Esophagus muscularis mucosa (tissue), 3 donors: ENCODE measurements at regions not wholly inside any gene's neighbourhood (a gene's known extent, or its start where the extent isn't known, plus 50 kb on each side); places are given as distances from the start of the nearest gene placed in this dataset.

Experiments
- POLR2A ChIP-seq: fragments of 450-650 bp; IDR thresholded peaks from one replicate; pipeline ENCODE4 v1.6.1; 2017; ENCODE audit warnings: antibody characterized with exemption, moderate library complexity, mild to moderate bottlenecking, low read depth
- POLR2AphosphoS5 ChIP-seq, 2 donors: sonication (generic); formaldehyde crosslinking; IDR thresholded peaks; one replicate each; pipeline ENCODE4 v1.6.1; 2017; ENCODE audit warnings: antibody characterized with exemption in 2 of 2
- TF ChIP-seq, protein P1 (sequence below), 3 experiments: fragments of 200-600 bp in 2 of 3; fragments of 450-650 bp in 1 of 3; sonication (generic) in 2 of 3; IDR thresholded peaks; one replicate each; pipeline ENCODE4 v1.5.1; 2017 to 2019; ENCODE audit warnings: antibody characterized with exemption in 3 of 3, mild to moderate bottlenecking in 2 of 3, moderate library complexity in 1 of 3

- TF ChIP-seq POLR2A (no peak), POLR2AphosphoS5 (IDR thresholded peaks at IDR 0.05) (no peak)
- TF ChIP-seq, protein P1, sequence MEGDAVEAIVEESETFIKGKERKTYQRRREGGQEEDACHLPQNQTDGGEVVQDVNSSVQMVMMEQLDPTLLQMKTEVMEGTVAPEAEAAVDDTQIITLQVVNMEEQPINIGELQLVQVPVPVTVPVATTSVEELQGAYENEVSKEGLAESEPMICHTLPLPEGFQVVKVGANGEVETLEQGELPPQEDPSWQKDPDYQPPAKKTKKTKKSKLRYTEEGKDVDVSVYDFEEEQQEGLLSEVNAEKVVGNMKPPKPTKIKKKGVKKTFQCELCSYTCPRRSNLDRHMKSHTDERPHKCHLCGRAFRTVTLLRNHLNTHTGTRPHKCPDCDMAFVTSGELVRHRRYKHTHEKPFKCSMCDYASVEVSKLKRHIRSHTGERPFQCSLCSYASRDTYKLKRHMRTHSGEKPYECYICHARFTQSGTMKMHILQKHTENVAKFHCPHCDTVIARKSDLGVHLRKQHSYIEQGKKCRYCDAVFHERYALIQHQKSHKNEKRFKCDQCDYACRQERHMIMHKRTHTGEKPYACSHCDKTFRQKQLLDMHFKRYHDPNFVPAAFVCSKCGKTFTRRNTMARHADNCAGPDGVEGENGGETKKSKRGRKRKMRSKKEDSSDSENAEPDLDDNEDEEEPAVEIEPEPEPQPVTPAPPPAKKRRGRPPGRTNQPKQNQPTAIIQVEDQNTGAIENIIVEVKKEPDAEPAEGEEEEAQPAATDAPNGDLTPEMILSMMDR (IDR thresholded peaks at IDR 0.05) = no peak
Measured at GRCh38 chr17:65389949-65390348, 171.5 kb downstream of the AXIN2 start.
